SU-DHL-6 (cell line): ENCODE measurements at regions not wholly inside any gene's neighbourhood (a gene's known extent, or its start where the extent isn't known, plus 50 kb on each side); places are given as distances from the start of the nearest gene placed in this dataset.

ENCODE experiments used
- CTCF ChIP-seq: fragments of 200-600 bp; sonication (generic); IDR thresholded peaks from one replicate; pipeline ENCODE4 v1.5.1; 2017; ENCODE audit warnings: antibody characterized with exemption, mild to moderate bottlenecking, low read length, moderate library complexity; ENCODE audit not compliant: insufficient read depth, poor library complexity, severe bottlenecking
- EZH2phosphoT487 ChIP-seq: fragments of 200-600 bp; sonication (generic), shearing (Covaris generic); conservative IDR thresholded peaks from 2 replicates; pipeline ENCODE4 v1.6.1; 2018; ENCODE audit warnings: mild to moderate bottlenecking, antibody characterized with exemption, low read length, moderate library complexity, mixed read lengths

- TF ChIP-seq CTCF, result no peak
- no peak for TF ChIP-seq EZH2phosphoT487
Observed at GRCh38 chr6:37110500-37111461, 59.2 kb upstream of the PIM1 start.
